Panc1 (cell line): ENCODE measurements at regions not wholly inside any gene's neighbourhood (a gene's known extent, or its start where the extent isn't known, plus 50 kb on each side); places are given as distances from the start of the nearest gene placed in this dataset.

Experiments used
- POLR2AphosphoS5 ChIP-seq: IDR thresholded peaks from 2 replicates; pipeline ENCODE4 v1.6.1; 2012; ENCODE audit warnings: mild to moderate bottlenecking, low read depth, low read length, moderate library complexity
- TF ChIP-seq, protein P1 (sequence below): fragments of 450-650 bp; IDR thresholded peaks from 2 replicates; pipeline ENCODE4 v1.5.1; 2017; ENCODE audit warnings: mild to moderate bottlenecking

GRCh38 chr7:13198727-13199126, 511.3 kb downstream of the ARL4A start:
- TF ChIP-seq, protein P1, sequence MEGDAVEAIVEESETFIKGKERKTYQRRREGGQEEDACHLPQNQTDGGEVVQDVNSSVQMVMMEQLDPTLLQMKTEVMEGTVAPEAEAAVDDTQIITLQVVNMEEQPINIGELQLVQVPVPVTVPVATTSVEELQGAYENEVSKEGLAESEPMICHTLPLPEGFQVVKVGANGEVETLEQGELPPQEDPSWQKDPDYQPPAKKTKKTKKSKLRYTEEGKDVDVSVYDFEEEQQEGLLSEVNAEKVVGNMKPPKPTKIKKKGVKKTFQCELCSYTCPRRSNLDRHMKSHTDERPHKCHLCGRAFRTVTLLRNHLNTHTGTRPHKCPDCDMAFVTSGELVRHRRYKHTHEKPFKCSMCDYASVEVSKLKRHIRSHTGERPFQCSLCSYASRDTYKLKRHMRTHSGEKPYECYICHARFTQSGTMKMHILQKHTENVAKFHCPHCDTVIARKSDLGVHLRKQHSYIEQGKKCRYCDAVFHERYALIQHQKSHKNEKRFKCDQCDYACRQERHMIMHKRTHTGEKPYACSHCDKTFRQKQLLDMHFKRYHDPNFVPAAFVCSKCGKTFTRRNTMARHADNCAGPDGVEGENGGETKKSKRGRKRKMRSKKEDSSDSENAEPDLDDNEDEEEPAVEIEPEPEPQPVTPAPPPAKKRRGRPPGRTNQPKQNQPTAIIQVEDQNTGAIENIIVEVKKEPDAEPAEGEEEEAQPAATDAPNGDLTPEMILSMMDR: no peak
- TF ChIP-seq POLR2AphosphoS5: no peak
